GM18502 (cell line): ENCODE measurements at regions not wholly inside any gene's neighbourhood (a gene's known extent, or its start where the extent isn't known, plus 50 kb on each side); places are given as distances from the start of the nearest gene placed in this dataset.

Experiments used
- ATAC-seq: cut with Tn5 transposase; IDR thresholded peaks from one replicate; pipeline ENCODE4 v1.9.1; 2021; ENCODE audit warnings: mild to moderate bottlenecking; ENCODE audit not compliant: unreplicated experiment, poor library complexity

GRCh38 chr2:40879305-40879704 lies 427.4 kb upstream of the SLC8A1 start:
- ATAC-seq = no peak

- ATAC-seq = no peak
These were observed 434.2 kb upstream of the SLC8A1 start for GRCh38 chr2:40886100-40886499.

GRCh38 chr2:40886655-40887054 lies 434.8 kb upstream of the SLC8A1 start:
- ATAC-seq = no peak

GRCh38 chr2:40896358-40896757 lies 444.5 kb upstream of the SLC8A1 start:
- no peak for ATAC-seq

- no peak for ATAC-seq
These were observed 462.8 kb upstream of the SLC8A1 start for GRCh38 chr2:40914666-40915065.

- no peak for ATAC-seq
These were observed 463.8 kb upstream of the SLC8A1 start for GRCh38 chr2:40915651-40916050.

- ATAC-seq = no peak
These were observed 483.5 kb upstream of the SLC8A1 start for GRCh38 chr2:40935349-40935748.

GRCh38 chr2:40937284-40937683 lies 485.4 kb upstream of the SLC8A1 start:
- no peak for ATAC-seq

- no peak for ATAC-seq
These were observed 501.5 kb upstream of the SLC8A1 start for GRCh38 chr2:40953341-40953740.

- no peak for ATAC-seq
These were observed 503.2 kb upstream of the SLC8A1 start for GRCh38 chr2:40955042-40955441.

- no peak for ATAC-seq
These were observed 503.7 kb upstream of the SLC8A1 start for GRCh38 chr2:40955635-40956034.

- ATAC-seq = no peak
These were observed 505.6 kb upstream of the SLC8A1 start for GRCh38 chr2:40957508-40957907.

- ATAC-seq = no peak
These were observed 510.1 kb upstream of the SLC8A1 start for GRCh38 chr2:40962026-40962425.

- ATAC-seq = no peak
These were observed 512.8 kb upstream of the SLC8A1 start for GRCh38 chr2:40964509-40965250.

- no peak for ATAC-seq
These were observed 515.6 kb upstream of the SLC8A1 start for GRCh38 chr2:40967451-40967850.

- ATAC-seq = no peak
These were observed 523.3 kb upstream of the SLC8A1 start for GRCh38 chr2:40975151-40975550.

- ATAC-seq = no peak
These were observed 545.5 kb upstream of the SLC8A1 start for GRCh38 chr2:40997362-40997761.

- no peak for ATAC-seq
These were observed 548.5 kb upstream of the SLC8A1 start for GRCh38 chr2:41000374-41000773.

- no peak for ATAC-seq
These were observed 549.0 kb upstream of the SLC8A1 start for GRCh38 chr2:41000906-41001305.

- no peak for ATAC-seq
These were observed 552.8 kb upstream of the SLC8A1 start for GRCh38 chr2:41004700-41005099.

GRCh38 chr2:41020358-41020757 lies 568.5 kb upstream of the SLC8A1 start:
- no peak for ATAC-seq

- ATAC-seq = no peak
These were observed 572.9 kb upstream of the SLC8A1 start for GRCh38 chr2:41024816-41025215.

- peak; percentile 60 for ATAC-seq
These were observed 574.7 kb upstream of the SLC8A1 start for GRCh38 chr2:41026613-41027012.
